NOMO-1 treated with DMSO at 0.1 percent for 48 hours (cell line): ENCODE measurements at regions not wholly inside any gene's neighbourhood (a gene's known extent, or its start where the extent isn't known, plus 50 kb on each side); places are given as distances from the start of the nearest gene placed in this dataset.
"Not testable (repeated sequence)": the region's sequence is repeated elsewhere in the genome, so short reads cannot be mapped to it uniquely, and the experiment has no call there.

Source experiments
- DNase-seq: peaks from one replicate; lab custom pipeline; 2025; ENCODE audit not compliant: unreplicated experiment; lab: John Stamatoyannopoulos, UW

DNA sequence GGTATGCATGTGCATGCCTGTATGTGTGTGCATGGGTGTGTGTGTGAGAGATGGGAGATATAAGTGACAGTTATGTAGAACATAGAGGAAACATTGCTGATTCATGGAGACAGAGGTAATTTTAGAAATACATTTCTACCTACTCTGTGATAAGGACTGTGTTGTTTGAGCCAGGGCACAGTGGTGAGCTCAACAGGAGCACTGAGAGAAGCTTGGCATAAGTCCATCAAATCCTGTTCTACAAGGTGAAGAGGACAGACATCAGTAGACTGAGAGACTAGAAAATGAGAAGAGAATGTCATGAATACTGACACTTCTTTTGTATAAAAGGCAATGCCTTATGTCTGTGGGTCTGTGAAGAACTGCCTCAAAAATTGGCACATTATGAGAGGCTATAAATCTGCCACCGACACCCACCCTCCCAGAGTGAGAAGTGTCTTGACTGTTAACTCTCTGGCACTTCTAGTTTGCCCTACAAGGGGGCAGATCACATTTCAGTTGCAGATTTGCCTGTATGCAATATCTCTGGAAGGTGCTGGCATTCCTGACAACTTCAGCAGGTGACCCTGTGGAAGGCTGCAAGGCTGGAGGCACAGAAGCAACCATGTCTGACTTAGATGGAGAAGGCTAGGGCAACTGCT, 962.3 kb upstream of the NRXN1 start:
- no peak for DNase-seq

DNA sequence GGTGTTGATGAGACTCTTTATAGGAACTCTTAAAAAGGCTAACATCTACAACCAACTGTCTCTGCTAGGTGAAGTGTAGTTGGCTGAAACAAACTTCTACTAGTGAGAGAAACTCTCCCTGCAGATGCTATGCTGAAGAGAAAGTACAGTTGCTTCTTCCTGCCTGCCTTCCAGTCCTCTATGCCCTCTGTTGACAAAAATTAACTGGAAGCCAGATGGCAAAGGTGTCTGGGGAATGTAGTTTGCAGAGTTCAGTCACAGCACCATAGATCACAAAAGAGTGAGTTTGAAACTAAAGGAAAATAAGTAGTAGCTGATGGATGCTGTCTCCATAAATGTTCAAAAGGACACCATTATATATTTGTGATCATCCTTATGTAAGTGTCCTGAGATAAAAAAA, 958.8 kb upstream of the NRXN1 start:
- no peak for DNase-seq

DNA sequence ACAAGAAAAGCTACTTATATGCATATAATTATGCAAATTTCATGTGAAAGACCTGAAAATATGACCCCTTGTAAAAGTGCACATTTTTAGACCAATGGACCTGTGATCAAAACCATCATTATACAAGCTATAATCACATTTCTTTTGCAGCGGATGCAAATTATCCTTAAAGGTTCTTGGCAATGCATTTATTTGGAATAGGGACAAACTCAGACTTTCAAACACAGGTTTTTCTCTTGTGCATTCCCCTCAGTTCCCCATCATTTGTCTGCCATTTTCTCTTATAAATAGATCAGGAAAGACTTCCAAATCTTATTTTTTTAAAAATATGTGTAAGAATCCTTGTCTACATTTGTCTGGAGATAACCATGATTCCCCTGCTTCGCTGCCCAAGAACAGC, 954.2 kb upstream of the NRXN1 start:
- DNase-seq: no peak

DNA sequence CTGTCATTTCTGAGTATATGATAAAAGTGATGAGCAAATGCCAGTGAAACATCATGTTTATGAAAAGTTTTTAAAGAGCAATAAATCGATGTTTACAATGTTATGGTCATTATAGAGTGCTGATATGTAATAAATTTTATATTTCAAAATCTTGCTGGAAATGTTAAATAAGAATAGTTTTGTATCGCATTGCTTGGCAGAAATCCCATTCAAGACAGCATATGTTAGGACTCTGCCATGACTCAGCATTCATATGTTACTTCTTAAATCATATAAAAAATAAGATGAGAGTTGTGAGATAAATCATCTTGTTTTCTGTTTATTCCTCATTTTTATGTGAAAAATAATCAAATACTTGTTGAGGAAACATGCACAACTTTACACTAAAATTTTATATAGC, 949.9 kb upstream of the NRXN1 start:
- DNase-seq: no peak

DNA sequence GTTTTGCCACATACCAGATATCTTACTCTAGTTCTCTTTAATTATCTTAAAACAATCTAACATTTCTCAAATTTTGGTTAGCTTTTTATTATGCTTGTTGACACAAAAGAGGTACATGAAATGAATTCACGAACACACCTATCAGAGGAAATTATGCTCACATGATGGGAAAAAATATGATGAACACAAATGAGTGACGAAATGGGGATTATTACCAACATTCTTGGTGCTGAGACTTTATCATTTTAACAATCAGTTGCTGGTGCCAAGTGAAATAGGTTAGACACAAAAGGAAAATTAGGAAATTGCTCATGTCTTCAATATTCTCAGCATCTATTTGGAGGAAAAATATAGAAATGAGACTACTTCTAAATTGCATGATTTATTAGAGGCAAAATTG, 944.7 kb upstream of the NRXN1 start:
- no peak for DNase-seq

DNA sequence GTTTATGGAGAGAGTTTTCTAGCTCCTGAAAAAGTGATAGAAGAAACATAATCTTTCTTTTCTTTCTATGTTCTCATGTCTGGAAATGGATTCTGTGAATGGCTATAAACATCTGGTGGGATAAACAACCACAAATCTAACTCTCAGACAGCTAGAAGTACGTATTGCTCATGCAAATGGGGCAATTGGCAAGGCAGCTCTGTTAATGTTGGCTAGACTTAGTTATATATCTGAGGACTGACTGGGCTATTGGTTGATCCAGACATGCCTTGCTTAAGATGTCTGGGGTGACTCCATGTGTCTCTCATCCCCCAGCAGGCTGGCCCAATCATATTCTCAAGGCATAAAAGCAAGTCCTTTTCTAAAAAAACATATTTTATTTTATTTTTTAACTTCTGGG, 939.2 kb upstream of the NRXN1 start:
- no peak for DNase-seq

DNA sequence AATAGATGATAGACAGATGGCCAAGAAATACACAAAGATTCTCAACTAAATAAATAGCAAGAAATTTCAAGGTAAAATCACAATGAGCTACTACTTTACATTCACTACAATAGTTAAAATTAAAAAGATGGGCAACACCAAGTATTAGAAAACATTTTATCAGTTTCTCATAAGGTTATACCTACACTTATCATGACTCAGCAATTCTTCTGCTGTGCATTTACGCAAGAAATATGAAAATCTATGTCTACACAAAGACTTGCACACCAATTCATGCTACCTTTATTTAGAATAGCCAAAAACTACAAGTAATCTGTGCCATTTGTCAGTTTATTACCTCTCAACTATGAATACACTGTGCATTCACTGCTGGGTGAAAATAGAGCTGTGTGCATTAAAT, 937.4 kb upstream of the NRXN1 start:
- no peak for DNase-seq

DNA sequence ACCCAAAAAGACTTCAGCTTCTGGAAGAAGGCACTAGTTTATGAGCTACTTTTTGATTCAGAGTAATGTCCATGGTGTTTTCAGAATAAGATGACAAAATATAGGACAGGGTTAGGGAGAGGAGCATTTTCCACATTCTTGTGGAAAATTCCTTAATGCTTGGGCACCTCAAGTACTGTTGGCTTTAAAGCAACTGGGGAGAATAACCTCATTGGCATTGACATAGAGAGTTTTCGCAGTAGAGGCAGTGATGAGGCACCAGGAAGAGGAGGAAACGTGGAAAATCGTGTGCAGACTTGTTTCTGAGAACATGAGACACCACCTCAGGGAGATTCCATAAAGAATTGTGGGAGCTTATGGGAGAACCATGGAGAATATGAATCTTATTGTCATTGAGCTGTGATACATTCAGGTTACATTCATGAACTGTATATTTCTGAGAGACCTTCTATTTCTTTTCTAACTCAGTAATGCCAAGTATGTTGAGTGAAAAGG, 929.0 kb upstream of the NRXN1 start:
- no peak for DNase-seq

DNA sequence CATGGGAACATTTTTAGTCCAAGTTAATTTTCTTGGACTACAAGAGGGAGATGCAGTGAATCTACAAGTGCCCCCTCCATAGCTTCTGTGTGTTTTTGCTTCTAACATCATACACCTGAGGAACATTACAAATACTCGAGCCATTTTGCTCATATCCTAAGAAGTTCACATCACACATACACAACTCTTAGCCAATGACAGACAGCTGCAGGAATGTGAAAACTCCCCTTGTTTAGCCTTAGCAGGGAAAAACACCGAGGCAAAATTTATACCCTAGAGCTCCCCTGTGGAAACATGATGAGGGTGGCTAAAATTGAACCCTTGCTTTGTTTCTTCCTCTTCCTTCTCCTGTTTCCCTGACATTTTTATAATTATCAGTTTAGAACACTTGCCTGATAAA, 928.3 kb upstream of the NRXN1 start:
- DNase-seq: no peak

DNA sequence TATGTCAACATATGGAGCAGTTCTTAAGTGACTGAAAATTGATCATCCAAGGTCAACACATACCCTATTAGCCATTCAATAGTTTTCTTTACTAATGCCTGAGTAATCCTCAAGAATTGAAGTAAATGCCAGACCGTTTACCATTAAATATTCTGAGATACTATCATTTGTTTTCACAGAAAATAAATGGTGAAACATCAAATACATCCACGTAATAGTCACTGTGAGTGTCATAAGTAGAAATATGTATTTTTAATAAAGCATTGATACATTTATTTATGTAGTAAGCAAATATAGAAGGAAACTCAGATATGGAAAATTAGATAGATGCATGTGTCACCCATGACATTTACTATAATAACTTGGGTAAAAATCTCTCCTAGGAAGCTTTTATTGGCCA, 927.8 kb upstream of the NRXN1 start:
- no peak for DNase-seq

DNA sequence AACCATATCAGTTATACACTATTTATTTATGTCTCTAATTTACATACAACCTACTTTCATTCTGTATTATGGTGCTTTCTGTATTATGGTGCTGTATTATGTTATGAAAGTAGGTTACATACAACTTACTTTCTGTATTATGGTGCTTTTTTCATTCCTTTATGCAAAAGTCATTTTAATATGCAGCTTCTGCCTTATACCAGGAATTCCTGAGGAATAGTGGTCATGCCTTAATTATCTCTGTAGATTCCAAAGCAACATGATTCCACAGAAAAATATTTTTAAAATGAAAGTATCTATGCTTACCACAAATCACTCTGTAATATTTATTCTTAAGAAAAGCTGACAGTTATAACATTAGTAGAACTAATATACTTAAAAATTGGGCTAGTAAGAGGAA, 922.0 kb upstream of the NRXN1 start:
- DNase-seq: no peak

DNA sequence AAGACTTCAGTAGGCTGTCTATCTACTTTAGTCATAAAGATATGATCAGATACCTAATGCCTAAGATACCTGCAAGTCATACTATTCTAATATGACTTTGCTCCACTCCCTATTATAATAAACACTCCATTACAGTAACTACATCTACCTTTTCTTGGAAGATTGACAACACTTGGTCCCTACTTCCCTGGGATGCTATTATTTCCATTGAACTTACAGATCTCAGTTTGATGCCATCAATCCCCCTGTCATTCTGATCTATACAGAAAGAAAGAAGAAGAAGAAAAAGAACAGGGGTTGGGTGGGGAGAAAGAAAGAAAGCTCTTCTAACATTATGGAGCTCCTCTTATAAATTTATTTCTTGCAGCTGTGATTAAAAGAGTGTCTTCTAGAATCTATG, 889.1 kb upstream of the NRXN1 start:
- no peak for DNase-seq

DNA sequence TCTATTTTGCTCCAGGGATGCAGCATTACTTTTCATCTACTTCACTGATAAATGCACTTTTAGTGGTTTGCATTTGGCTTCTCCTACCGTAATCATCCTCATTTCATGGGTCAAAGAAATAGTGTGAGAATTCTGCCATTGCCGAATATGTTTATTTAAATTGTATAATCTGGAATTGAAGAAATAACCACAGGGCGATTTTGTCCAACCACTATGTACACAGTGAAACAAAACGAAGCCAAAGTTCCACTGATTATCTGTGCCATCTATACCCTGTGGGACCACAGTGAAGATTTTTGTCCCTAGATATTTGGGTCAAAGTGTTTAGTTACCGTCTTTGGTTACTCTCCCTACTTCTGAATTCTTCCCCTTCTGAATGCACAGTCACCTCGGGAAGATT, 888.6 kb upstream of the NRXN1 start:
- DNase-seq: no peak

DNA sequence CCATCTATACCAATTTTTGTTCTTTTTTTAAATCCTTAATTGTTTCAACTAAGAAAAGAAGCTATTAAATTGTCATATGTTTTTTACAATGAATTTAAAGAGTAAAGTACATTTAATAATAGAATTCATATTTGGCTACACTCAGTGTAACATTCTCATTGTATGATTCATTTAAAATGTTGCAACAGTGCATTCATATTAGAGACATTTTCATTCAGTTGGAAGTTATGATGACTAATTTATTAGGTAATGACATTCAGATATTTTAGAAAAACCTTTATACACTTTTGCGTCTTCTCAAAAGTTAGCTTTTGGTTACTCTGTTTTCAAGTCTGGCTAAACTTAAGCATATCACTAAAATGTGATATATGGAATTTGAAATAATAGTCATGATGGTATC, 887.5 kb upstream of the NRXN1 start:
- no peak for DNase-seq

DNA sequence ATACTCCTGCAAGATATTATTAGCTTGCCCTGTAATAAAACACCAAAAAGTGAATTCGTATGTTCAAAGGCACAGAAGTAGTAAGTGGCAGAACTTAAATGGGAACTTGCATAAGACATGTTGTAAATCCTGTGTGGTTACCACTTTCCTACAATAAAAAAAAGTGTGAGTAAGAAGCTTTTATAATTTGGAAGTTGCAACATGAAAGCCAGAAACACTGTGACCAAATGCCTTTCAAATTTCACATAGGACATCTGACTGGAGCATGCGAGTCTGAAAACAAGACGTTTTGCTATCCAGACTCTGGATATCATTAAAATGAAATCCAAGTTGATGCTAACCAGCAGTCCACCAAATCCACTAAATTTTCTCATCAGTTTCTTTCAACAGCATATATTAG, 886.2 kb upstream of the NRXN1 start:
- DNase-seq: peak; percentile 95

DNA sequence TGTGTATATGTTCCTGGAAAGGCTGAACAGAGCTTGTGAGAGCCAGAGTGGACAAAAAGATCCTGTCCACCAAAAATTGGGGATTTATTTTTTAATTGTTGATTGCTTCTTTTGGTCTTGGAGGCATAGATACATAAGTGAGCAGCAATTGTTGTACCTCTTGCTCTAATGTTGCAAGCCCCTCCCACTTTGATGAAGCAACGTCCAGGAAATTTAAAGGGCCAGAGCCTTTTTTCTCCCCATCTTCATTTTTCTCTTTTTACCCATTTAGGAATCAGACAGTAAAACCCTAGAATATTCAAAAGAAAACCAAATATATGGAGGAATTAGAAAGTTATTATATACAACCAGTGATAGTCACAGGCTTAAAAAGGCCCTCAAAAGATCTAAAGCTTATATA, 871.8 kb upstream of the NRXN1 start:
- no peak for DNase-seq

DNA sequence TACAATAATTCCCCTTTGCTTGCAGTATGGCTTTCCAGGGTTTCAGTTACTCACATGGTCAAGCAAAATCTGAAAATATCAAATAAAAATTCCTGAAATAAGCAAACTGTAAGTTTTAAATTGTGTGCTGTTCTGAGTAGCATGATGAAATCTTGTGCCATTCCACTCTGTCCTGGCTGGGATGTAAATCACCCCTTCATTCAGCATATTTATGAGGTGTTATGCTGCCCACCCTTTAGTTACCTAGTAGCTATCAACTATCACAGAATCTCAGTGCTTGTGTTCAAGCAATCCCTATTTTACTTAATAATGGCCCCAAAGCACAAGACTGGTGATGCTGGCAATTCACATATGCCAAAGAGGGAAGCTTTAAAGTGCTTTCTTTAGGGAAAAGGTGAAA, 867.7 kb upstream of the NRXN1 start:
- DNase-seq: no peak

DNA sequence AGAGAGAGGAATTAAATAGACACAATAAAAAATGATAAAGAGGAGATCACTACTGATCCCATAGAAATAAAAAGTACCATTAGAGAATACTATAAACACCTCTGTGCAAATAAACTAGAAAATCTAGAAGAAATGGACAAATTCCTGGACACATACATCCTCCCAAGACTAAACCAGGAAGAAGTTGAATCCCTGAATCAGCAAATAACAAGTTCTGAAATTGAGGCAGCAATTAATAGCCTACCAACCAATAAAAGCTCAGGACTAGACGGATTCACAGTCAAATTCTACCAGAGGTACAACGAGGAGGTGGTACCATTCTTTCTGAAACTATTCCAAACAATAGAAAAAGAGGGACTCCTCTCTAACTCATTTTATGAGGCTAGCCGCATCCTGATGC, 862.7 kb upstream of the NRXN1 start:
- not testable (repeated sequence) for DNase-seq

DNA sequence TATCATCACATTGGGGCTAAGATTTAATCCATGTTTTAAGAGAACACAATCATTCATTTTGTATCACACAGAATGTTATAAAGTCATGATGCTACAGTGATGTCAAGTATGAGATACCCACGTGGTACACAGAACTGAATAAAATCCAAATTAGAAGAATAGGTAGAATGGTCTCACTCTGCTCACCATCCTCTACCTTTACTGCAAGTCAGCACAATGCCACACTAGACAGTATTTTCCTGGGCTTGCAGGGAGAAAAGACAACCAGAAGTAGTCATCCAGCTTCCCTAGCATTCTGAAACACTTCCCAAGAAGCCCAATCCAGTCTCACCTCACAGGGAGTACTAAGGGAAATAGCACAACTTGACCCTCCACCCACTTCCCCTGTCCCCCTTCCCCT, 856.2 kb upstream of the NRXN1 start:
- no peak for DNase-seq

DNA sequence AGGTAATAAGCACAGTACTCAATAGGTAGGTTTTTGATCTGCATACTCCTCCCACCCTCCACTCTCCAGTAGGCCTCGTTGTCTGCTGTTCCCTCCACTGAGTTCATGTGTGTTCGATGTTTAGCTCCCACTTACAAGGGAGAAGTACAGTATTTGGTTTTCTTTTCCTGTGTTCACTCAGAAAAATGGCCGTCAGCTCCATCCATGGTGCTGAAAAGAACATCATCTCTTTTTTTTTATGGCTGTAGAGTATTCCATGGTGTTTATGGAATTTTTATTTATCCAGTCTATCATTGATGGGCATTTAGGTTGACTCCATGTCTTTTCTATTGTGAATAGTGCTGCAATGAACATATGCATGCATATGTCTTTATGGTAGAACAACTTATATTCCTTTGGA, 849.7 kb upstream of the NRXN1 start:
- DNase-seq: no peak

DNA sequence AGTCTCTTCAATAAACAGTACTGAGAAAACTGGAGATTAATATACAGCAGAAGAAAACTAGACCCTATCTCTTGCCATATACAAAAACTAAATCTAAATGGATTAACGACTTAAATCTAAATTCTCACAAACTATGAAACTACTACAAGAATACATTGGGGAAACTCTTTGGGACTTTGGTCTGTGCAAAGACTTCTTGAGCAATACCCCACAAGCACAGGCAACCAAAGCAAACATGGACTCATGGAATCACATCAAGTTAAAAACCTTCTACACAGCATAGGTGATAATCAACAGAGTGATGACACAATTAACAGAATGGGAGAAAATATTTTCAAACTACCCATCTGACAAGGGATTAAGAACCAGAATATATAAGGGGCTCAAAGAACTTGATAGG, 848.2 kb upstream of the NRXN1 start:
- DNase-seq: no peak

DNA sequence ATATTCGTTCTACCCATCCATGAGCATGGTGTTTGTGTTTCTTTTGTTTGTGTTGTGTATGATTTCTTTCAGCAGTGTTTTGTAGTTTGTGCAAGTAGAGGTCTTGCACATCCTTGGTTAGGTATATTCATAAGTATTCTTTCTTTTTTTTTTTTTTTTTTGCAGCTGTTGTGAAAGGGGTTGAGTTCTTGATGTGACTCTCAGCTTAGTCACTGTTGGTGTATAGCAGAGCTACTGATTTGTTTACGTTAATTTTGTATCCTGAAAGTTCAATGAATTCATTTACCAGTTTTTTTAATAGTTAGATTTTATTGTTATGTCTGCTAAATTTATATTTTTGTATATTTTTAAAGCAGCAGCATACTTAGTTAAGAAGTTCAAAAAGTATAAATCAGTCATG, 834.4 kb upstream of the NRXN1 start:
- no peak for DNase-seq

DNA sequence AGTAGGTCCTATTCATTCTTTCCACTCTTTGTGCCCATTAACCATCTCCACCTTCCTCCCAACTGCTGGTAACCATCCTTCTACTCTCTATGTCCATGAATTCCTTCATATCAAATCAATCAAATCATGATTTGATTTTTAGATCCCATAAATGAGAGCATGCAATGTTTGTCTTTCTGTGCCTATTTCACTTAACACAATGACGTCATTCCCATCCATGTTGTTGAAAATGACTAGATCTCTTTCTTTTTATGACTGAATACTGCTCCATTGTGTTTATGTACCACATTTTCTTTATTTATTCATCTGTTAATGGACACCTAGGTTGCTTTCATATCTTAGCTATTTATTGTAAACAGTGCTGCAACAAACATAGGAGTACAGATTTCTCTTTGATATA, 827.3 kb upstream of the NRXN1 start:
- DNase-seq: no peak

DNA sequence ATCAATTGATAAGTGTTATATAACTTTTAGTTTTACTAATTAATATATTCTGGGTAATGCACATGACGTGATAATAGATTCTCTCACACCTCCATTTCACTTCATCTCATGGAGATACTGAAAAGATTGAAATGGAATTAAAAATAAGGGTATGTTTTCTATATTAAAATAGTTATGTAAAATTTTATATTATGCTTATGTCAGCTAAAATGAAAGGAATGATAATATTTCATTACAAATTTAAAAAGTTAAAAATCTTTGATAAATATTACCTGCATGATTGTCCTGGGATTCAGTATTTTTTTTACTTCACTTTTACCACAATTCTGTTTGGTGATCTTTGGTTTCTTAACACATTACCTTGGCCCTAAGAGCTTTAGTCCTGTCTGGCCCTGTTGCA, 823.8 kb upstream of the NRXN1 start:
- no peak for DNase-seq
